ENCODE measurements at regions not wholly inside any gene's neighbourhood (a gene's known extent, or its start where the extent isn't known, plus 50 kb on each side); places are given as distances from the start of the nearest gene placed in this dataset.

GRCh38 chrX:148316446-148316845 is 184.0 kb upstream of the AFF2 start:
- TF ChIP-seq CTCF (IDR thresholded peaks at IDR 0.05), result no peak
- no peak for ATAC-seq (ENCODE audit: insufficient number of reproducible peaks, low FRiP score, low read depth)

GRCh38 chrX:148322906-148323305 is 177.5 kb upstream of the AFF2 start:
- Histone ChIP-seq H3K9me3 (no peaks in the 10 kb centered on the region), H3K27me3 (replicated peaks; ENCODE audit: insufficient read depth) (no peaks in the 10 kb centered on the region), H3K4me3 (no peak overlapping the region), H3K36me3 (no peaks in the 10 kb centered on the region), H3K27ac (no peak overlapping the region), H3K4me1 (ENCODE audit: control insufficient read depth in 1 of 2, low read depth in 2 of 2) (no peaks in the 10 kb centered on the region)
- no peak for TF ChIP-seq CTCF (IDR thresholded peaks at IDR 0.05)
- ATAC-seq (ENCODE audit: insufficient number of reproducible peaks, low FRiP score, low read depth) (no peak), DNase-seq (ENCODE audit: low spot score) (no peak)

More at GRCh38 chrX:148316446-148316845, 184.0 kb upstream of the AFF2 start:
- H3K27me3 ChIP-seq (replicated peaks; ENCODE audit: insufficient read depth), result no peaks in the 10 kb centered on the region
- no peaks in the 10 kb centered on the region for H3K4me1 ChIP-seq (ENCODE audit: control insufficient read depth in 1 of 2, low read depth in 2 of 2)
- H3K36me3 ChIP-seq, result no peaks in the 10 kb centered on the region
- H3K9me3 ChIP-seq, result no peaks in the 10 kb centered on the region
- H3K27ac ChIP-seq, result no peak overlapping the region
- H3K4me3 ChIP-seq, result no peak overlapping the region
- DNase-seq (ENCODE audit: low spot score), result no peak

- Histone ChIP-seq H3K27ac (no peak overlapping the region), H3K36me3 (no peaks in the 10 kb centered on the region), H3K4me3 (no peak overlapping the region), H3K4me1 (ENCODE audit: control insufficient read depth in 1 of 2, low read depth in 2 of 2) (no peaks in the 10 kb centered on the region), H3K9me3 (no peaks in the 10 kb centered on the region), H3K27me3 (replicated peaks; ENCODE audit: insufficient read depth) (no peaks in the 10 kb centered on the region)
- TF ChIP-seq CTCF (IDR thresholded peaks at IDR 0.05), result no peak
- ATAC-seq (ENCODE audit: insufficient number of reproducible peaks, low FRiP score, low read depth) (no peak), DNase-seq (ENCODE audit: low spot score) (no peak)
Observed at GRCh38 chrX:148333989-148334388, 166.4 kb upstream of the AFF2 start.

- H3K9me3 ChIP-seq, result no peaks in the 10 kb centered on the region
- H3K27ac ChIP-seq, result no peak overlapping the region
- no peaks in the 10 kb centered on the region for H3K27me3 ChIP-seq (replicated peaks; ENCODE audit: insufficient read depth)
- no peak for TF ChIP-seq CTCF (IDR thresholded peaks at IDR 0.05)
- ATAC-seq (ENCODE audit: insufficient number of reproducible peaks, low FRiP score, low read depth) (no peak), DNase-seq (ENCODE audit: low spot score) (no peak)
- H3K36me3 ChIP-seq, result no peaks in the 10 kb centered on the region
- no peak overlapping the region for H3K4me3 ChIP-seq
- no peaks in the 10 kb centered on the region for H3K4me1 ChIP-seq (ENCODE audit: control insufficient read depth in 1 of 2, low read depth in 2 of 2)
Observed at GRCh38 chrX:148337873-148338272, 162.5 kb upstream of the AFF2 start.

GRCh38 chrX:148354916-148355315 is 145.5 kb upstream of the AFF2 start:
- no peak for DNase-seq (ENCODE audit: low spot score)
- no peaks in the 10 kb centered on the region for H3K9me3 ChIP-seq
- H3K4me1 ChIP-seq (ENCODE audit: control insufficient read depth in 1 of 2, low read depth in 2 of 2), result no peaks in the 10 kb centered on the region
- no peaks in the 10 kb centered on the region for H3K36me3 ChIP-seq
- TF ChIP-seq CTCF (IDR thresholded peaks at IDR 0.05), result no peak
- ATAC-seq (ENCODE audit: insufficient number of reproducible peaks, low FRiP score, low read depth), result no peak
- no peaks in the 10 kb centered on the region for H3K27me3 ChIP-seq (replicated peaks; ENCODE audit: insufficient read depth)
- no peak overlapping the region for H3K4me3 ChIP-seq
- H3K27ac ChIP-seq, result no peak overlapping the region

Measured in thoracic aorta (tissue), 2 donors.